Subcutaneous abdominal adipose tissue (tissue), 5 donors: ENCODE measurements at regions not wholly inside any gene's neighbourhood (a gene's known extent, or its start where the extent isn't known, plus 50 kb on each side); places are given as distances from the start of the nearest gene placed in this dataset.

Source experiments
- H3K27ac ChIP-seq: one replicate; pipeline ENCODE4 v1.7.0; 2013; ENCODE audit warnings: low read depth, mild to moderate bottlenecking, inconsistent platforms, low read length, moderate library complexity
- H3K27me3 ChIP-seq, 5 donors: one replicate each; pipeline ENCODE4 v1.7.0; 2013; ENCODE audit warnings: low read length in 5 of 5, inconsistent platforms in 1 of 5; ENCODE audit not compliant: control insufficient read depth in 5 of 5, insufficient read depth in 4 of 5
- H3K36me3 ChIP-seq, 5 donors: one replicate each; pipeline ENCODE4 v1.7.0; 2013; ENCODE audit warnings: low read length in 5 of 5; ENCODE audit not compliant: control insufficient read depth in 5 of 5, insufficient read depth in 5 of 5
- H3K4me1 ChIP-seq, 5 donors: one replicate each; pipeline ENCODE4 v1.7.0; 2013; ENCODE audit warnings: low read length in 5 of 5, mild to moderate bottlenecking in 3 of 5, moderate library complexity in 1 of 5; ENCODE audit not compliant: control insufficient read depth in 5 of 5, insufficient read depth in 5 of 5
- H3K4me3 ChIP-seq, 5 donors: one replicate each; pipeline ENCODE4 v1.7.0; 2013; ENCODE audit warnings: low read length in 5 of 5, low read depth in 1 of 5
- H3K9ac ChIP-seq, 5 donors: one replicate each; pipeline ENCODE4 v1.7.0; 2013; ENCODE audit warnings: low read length in 5 of 5, mild to moderate bottlenecking in 4 of 5, moderate library complexity in 3 of 5
- H3K9me3 ChIP-seq, 5 donors: one replicate each; pipeline ENCODE4 v1.7.0; 2013; ENCODE audit warnings: low read length in 5 of 5; ENCODE audit not compliant: control insufficient read depth in 5 of 5
- donor health status: healthy.
- donor health status: healthy.
- donor health status: healthy.
- donor health status: healthy.
- donor health status: healthy.

GRCh38 chr5:125409861-125410536 lies 663.6 kb upstream of the ZNF608 start:
- peak overlapping the region; percentile 83 for H3K27ac ChIP-seq

GRCh38 chr5:125410537-125411070 lies 664.2 kb upstream of the ZNF608 start:
- H3K9me3 ChIP-seq, result peaks cover 0 to 5% (median 0%) of the 10 kb centered on the region in 5 donors
- H3K36me3 ChIP-seq, result no peaks in the 10 kb centered on the region
- peak overlapping the region; percentile 83 for H3K27ac ChIP-seq
- H3K9ac ChIP-seq, result peak overlapping the region in 1 of 5 donors; percentile 11
- H3K4me3 ChIP-seq, result no peak overlapping the region
- H3K27me3 ChIP-seq, result no peaks in the 10 kb centered on the region
- H3K4me1 ChIP-seq, result peaks cover 7 to 34% (median 29%) of the 10 kb centered on the region in 5 donors

More at GRCh38 chr5:125409861-125410536, 663.6 kb upstream of the ZNF608 start:
- no peak overlapping the region for H3K9ac ChIP-seq
- peaks cover 0 to 5% (median 0%) of the 10 kb centered on the region in 5 donors for H3K9me3 ChIP-seq
- H3K36me3 ChIP-seq, result no peaks in the 10 kb centered on the region
- peaks cover 7 to 34% (median 29%) of the 10 kb centered on the region in 5 donors for H3K4me1 ChIP-seq
- H3K4me3 ChIP-seq, result no peak overlapping the region
- H3K27me3 ChIP-seq, result no peaks in the 10 kb centered on the region

GRCh38 chr5:125411071-125411743 lies 664.8 kb upstream of the ZNF608 start:
- H3K9ac ChIP-seq, result peak overlapping the region in 3 of 5 donors; percentile 28 to 65 (median 30)
- peak overlapping the region; percentile 17 to 53 (median 42) for H3K4me3 ChIP-seq
- H3K9me3 ChIP-seq, result peaks cover 0 to 5% (median 0%) of the 10 kb centered on the region in 5 donors
- no peaks in the 10 kb centered on the region for H3K36me3 ChIP-seq
- no peaks in the 10 kb centered on the region for H3K27me3 ChIP-seq
- peak overlapping the region; percentile 83 for H3K27ac ChIP-seq
- H3K4me1 ChIP-seq, result peaks cover 7 to 34% (median 29%) of the 10 kb centered on the region in 5 donors

GRCh38 chr5:125411744-125412560 lies 665.5 kb upstream of the ZNF608 start:
- H3K27ac ChIP-seq, result peak overlapping the region; percentile 83
- peaks cover 7 to 34% (median 29%) of the 10 kb centered on the region in 5 donors for H3K4me1 ChIP-seq
- H3K27me3 ChIP-seq, result no peaks in the 10 kb centered on the region
- H3K9ac ChIP-seq, result peak overlapping the region in 4 of 5 donors; percentile 28 to 65 (median 29)
- H3K9me3 ChIP-seq, result no peaks in the 10 kb centered on the region
- H3K4me3 ChIP-seq, result peak overlapping the region; percentile 17 to 53 (median 42)
- no peaks in the 10 kb centered on the region for H3K36me3 ChIP-seq

- Histone ChIP-seq H3K9ac (peak overlapping the region in 1 of 5 donors; percentile 55), H3K27me3 (no peaks in the 10 kb centered on the region), H3K4me3 (peak overlapping the region in 2 of 5 donors; percentile 15 to 44), H3K27ac (peak overlapping the region; percentile 83), H3K36me3 (no peaks in the 10 kb centered on the region), H3K9me3 (no peaks in the 10 kb centered on the region), H3K4me1 (peaks cover 7 to 34% (median 29%) of the 10 kb centered on the region in 5 donors)
Measured at GRCh38 chr5:125412561-125413495, 666.4 kb upstream of the ZNF608 start.

GRCh38 chr5:125413496-125414274 lies 667.2 kb upstream of the ZNF608 start:
- H3K4me3 ChIP-seq, result no peak overlapping the region
- peaks cover 7 to 34% (median 29%) of the 10 kb centered on the region in 5 donors for H3K4me1 ChIP-seq
- H3K36me3 ChIP-seq, result no peaks in the 10 kb centered on the region
- no peak overlapping the region for H3K9ac ChIP-seq
- H3K9me3 ChIP-seq, result no peaks in the 10 kb centered on the region
- no peaks in the 10 kb centered on the region for H3K27me3 ChIP-seq
- H3K27ac ChIP-seq, result no peak overlapping the region

GRCh38 chr5:125415126-125415525 lies 668.7 kb upstream of the ZNF608 start:
- no peaks in the 10 kb centered on the region for H3K9me3 ChIP-seq
- no peak overlapping the region for H3K27ac ChIP-seq
- H3K9ac ChIP-seq, result no peak overlapping the region
- H3K36me3 ChIP-seq, result no peaks in the 10 kb centered on the region
- H3K4me3 ChIP-seq, result no peak overlapping the region
- H3K27me3 ChIP-seq, result no peaks in the 10 kb centered on the region
- H3K4me1 ChIP-seq, result peaks cover 7 to 31% (median 29%) of the 10 kb centered on the region in 5 donors

- Histone ChIP-seq H3K4me3 (no peak overlapping the region), H3K9ac (no peak overlapping the region), H3K27me3 (no peaks in the 10 kb centered on the region), H3K4me1 (peaks cover 6 to 21% (median 21%) of the 10 kb centered on the region in 5 donors), H3K9me3 (no peaks in the 10 kb centered on the region), H3K36me3 (no peaks in the 10 kb centered on the region), H3K27ac (no peak overlapping the region)
Measured at GRCh38 chr5:125416055-125416454, 669.6 kb upstream of the ZNF608 start.
